LoVo (cell line): ENCODE measurements at regions not wholly inside any gene's neighbourhood (a gene's known extent, or its start where the extent isn't known, plus 50 kb on each side); places are given as distances from the start of the nearest gene placed in this dataset.
"Not testable (repeated sequence)": the region's sequence is repeated elsewhere in the genome, so short reads cannot be mapped to it uniquely, and the experiment has no call there.

Experiments
- DNase-seq: peaks from one replicate; pipeline ENCODE4 v3.0.0-alpha.2; 2016; ENCODE audit warnings: low spot score

- no peak for DNase-seq
Measured at GRCh38 chr15:98330258-98330657, 318.1 kb upstream of the IGF1R start.

GRCh38 chr15:98330692-98331435, 317.5 kb upstream of the IGF1R start:
- no peak for DNase-seq

- DNase-seq: no peak
Measured at GRCh38 chr15:98331676-98332075, 316.7 kb upstream of the IGF1R start.

- DNase-seq: no peak
Measured at GRCh38 chr15:98333251-98333650, 315.1 kb upstream of the IGF1R start.

GRCh38 chr15:98342911-98343310, 305.4 kb upstream of the IGF1R start:
- DNase-seq: no peak

GRCh38 chr15:98344591-98344990, 303.7 kb upstream of the IGF1R start:
- DNase-seq: no peak

GRCh38 chr15:98347001-98347400, 301.3 kb upstream of the IGF1R start:
- DNase-seq: no peak

- no peak for DNase-seq
Measured at GRCh38 chr15:98347866-98348265, 300.5 kb upstream of the IGF1R start.

GRCh38 chr15:98350276-98350675, 298.1 kb upstream of the IGF1R start:
- no peak for DNase-seq

- not testable (repeated sequence) for DNase-seq
Measured at GRCh38 chr15:98358274-98358673, 290.1 kb upstream of the IGF1R start.

- DNase-seq: no peak
Measured at GRCh38 chr15:98358971-98359370, 289.4 kb upstream of the IGF1R start.

- no peak for DNase-seq
Measured at GRCh38 chr15:98363416-98363815, 284.9 kb upstream of the IGF1R start.

- no peak for DNase-seq
Measured at GRCh38 chr15:98363955-98364354, 284.4 kb upstream of the IGF1R start.

- DNase-seq: no peak
Measured at GRCh38 chr15:98369081-98369716, 279.1 kb upstream of the IGF1R start.

- DNase-seq: no peak
Measured at GRCh38 chr15:98375513-98376340, 272.6 kb upstream of the IGF1R start.

- DNase-seq: no peak
Measured at GRCh38 chr15:98380721-98381120, 267.6 kb upstream of the IGF1R start.

GRCh38 chr15:98381446-98381845, 266.9 kb upstream of the IGF1R start:
- DNase-seq: no peak

- DNase-seq: no peak
Measured at GRCh38 chr15:98382139-98382538, 266.2 kb upstream of the IGF1R start.

GRCh38 chr15:98383571-98383970, 264.8 kb upstream of the IGF1R start:
- no peak for DNase-seq

GRCh38 chr15:98384328-98385029, 263.9 kb upstream of the IGF1R start:
- DNase-seq: no peak

GRCh38 chr15:98385752-98386381, 262.5 kb upstream of the IGF1R start:
- no peak for DNase-seq

- no peak for DNase-seq
Measured at GRCh38 chr15:98386561-98386960, 261.8 kb upstream of the IGF1R start.
